Endothelial cell (in vitro differentiated cells): ENCODE measurements at regions not wholly inside any gene's neighbourhood (a gene's known extent, or its start where the extent isn't known, plus 50 kb on each side); places are given as distances from the start of the nearest gene placed in this dataset.

Source experiments
- DNase-seq: peaks from one replicate; pipeline ENCODE4 v3.0.0; 2021; ENCODE audit warnings: low spot score
- H3K27ac Mint-ChIP-seq: one replicate; pipeline ENCODE4 v1.8.0; 2021; ENCODE audit warnings: mixed read lengths, inconsistent platforms; ENCODE audit not compliant: unreplicated experiment
- H3K27me3 Mint-ChIP-seq: one replicate; pipeline ENCODE4 v1.8.0; 2021; ENCODE audit warnings: mild to moderate bottlenecking, moderate library complexity, mixed read lengths, inconsistent platforms; ENCODE audit not compliant: unreplicated experiment
- H3K36me3 Mint-ChIP-seq: one replicate; pipeline ENCODE4 v1.8.0; 2021; ENCODE audit warnings: mild to moderate bottlenecking, low read depth, mixed read lengths, inconsistent platforms; ENCODE audit not compliant: unreplicated experiment
- H3K4me1 Mint-ChIP-seq: one replicate; pipeline ENCODE4 v1.8.0; 2021; ENCODE audit warnings: mild to moderate bottlenecking, mixed read lengths, inconsistent platforms; ENCODE audit not compliant: unreplicated experiment
- H3K4me3 Mint-ChIP-seq: one replicate; pipeline ENCODE4 v1.8.0; 2021; ENCODE audit warnings: mild to moderate bottlenecking, mixed read lengths, inconsistent platforms; ENCODE audit not compliant: unreplicated experiment
- H3K9me3 Mint-ChIP-seq: one replicate; pipeline ENCODE4 v1.8.0; 2021; ENCODE audit warnings: mixed read lengths, inconsistent platforms; ENCODE audit not compliant: unreplicated experiment
- TF ChIP-seq, protein P1 (sequence below): fragments of 200-600 bp; sonication (generic); IDR thresholded peaks from one replicate; pipeline ENCODE4 v1.5.0; 2021; ENCODE audit warnings: antibody characterized with exemption; ENCODE audit not compliant: unreplicated experiment

- H3K4me3 Mint-ChIP-seq = no peak overlapping the region
Measured at GRCh38 chr6:159455700-159456274, 237.3 kb downstream of the SOD2 start.

GRCh38 chr6:159450815-159451465, 242.1 kb downstream of the SOD2 start:
- TF ChIP-seq, protein P1, sequence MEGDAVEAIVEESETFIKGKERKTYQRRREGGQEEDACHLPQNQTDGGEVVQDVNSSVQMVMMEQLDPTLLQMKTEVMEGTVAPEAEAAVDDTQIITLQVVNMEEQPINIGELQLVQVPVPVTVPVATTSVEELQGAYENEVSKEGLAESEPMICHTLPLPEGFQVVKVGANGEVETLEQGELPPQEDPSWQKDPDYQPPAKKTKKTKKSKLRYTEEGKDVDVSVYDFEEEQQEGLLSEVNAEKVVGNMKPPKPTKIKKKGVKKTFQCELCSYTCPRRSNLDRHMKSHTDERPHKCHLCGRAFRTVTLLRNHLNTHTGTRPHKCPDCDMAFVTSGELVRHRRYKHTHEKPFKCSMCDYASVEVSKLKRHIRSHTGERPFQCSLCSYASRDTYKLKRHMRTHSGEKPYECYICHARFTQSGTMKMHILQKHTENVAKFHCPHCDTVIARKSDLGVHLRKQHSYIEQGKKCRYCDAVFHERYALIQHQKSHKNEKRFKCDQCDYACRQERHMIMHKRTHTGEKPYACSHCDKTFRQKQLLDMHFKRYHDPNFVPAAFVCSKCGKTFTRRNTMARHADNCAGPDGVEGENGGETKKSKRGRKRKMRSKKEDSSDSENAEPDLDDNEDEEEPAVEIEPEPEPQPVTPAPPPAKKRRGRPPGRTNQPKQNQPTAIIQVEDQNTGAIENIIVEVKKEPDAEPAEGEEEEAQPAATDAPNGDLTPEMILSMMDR = no peak
- no peaks in the 10 kb centered on the region for H3K4me1 Mint-ChIP-seq
- no peaks in the 10 kb centered on the region for H3K36me3 Mint-ChIP-seq
- no peak for DNase-seq
- H3K27ac Mint-ChIP-seq = no peak overlapping the region
- peaks cover 9% of the 10 kb centered on the region for H3K27me3 Mint-ChIP-seq
- no peaks in the 10 kb centered on the region for H3K9me3 Mint-ChIP-seq
- no peak overlapping the region for H3K4me3 Mint-ChIP-seq

More at GRCh38 chr6:159455700-159456274, 237.3 kb downstream of the SOD2 start:
- Mint-ChIP-seq H3K27ac (no peak overlapping the region), H3K36me3 (no peaks in the 10 kb centered on the region), H3K9me3 (no peaks in the 10 kb centered on the region), H3K4me1 (no peaks in the 10 kb centered on the region), H3K27me3 (peaks cover 4% of the 10 kb centered on the region)
- no peak for DNase-seq
- TF ChIP-seq, protein P1 = no peak

DNA sequence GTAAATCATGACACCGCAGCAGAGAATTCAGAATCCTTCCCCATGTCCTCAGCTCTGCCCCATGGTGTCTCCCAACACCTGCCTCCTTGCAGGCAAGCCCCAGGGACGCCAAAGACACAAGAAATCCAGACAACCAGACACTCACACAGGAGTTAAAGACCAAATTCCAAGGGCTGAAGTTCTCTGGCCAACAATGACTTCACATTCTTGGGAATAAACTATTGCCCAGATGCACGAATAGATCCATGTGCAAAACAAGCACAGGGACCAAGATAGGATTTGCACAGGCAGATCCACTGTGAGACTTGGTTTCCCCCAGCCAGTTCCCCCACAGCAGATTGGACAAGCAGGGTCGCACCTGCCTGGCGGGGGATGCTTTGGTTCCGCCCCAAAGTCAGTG, 246.7 kb downstream of the SOD2 start:
- Mint-ChIP-seq H3K36me3 (no peaks in the 10 kb centered on the region), H3K27ac (no peak overlapping the region), H3K4me3 (no peak overlapping the region), H3K4me1 (peaks cover 3% of the 10 kb centered on the region), H3K27me3 (peaks cover 9% of the 10 kb centered on the region), H3K9me3 (no peaks in the 10 kb centered on the region)
- TF ChIP-seq, protein P1 = no peak
- no peak for DNase-seq

DNA sequence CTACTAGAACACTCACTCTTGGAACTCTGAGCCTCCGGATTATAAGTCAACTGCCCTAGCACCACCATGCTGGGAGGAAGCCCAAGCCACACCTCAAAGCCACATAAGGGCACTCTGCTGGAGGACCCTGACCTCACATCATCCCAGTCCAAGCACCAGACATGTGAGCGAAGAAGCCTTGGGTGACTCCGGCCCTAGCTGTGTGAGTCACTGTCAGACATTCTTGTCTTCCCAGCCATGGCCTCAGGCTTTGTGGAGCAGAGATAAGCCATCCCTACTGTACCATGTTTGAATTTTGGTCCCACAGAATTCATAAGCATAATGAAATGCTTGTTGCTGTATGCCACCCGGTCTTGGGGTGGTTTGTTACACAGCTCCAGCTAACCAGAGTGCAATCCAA, 247.7 kb downstream of the SOD2 start:
- peaks cover 9% of the 10 kb centered on the region for H3K27me3 Mint-ChIP-seq
- H3K27ac Mint-ChIP-seq = no peak overlapping the region
- no peaks in the 10 kb centered on the region for H3K36me3 Mint-ChIP-seq
- no peak for DNase-seq
- TF ChIP-seq, protein P1 = no peak
- no peak overlapping the region for H3K4me3 Mint-ChIP-seq
- no peaks in the 10 kb centered on the region for H3K9me3 Mint-ChIP-seq
- H3K4me1 Mint-ChIP-seq = peaks cover 3% of the 10 kb centered on the region

DNA sequence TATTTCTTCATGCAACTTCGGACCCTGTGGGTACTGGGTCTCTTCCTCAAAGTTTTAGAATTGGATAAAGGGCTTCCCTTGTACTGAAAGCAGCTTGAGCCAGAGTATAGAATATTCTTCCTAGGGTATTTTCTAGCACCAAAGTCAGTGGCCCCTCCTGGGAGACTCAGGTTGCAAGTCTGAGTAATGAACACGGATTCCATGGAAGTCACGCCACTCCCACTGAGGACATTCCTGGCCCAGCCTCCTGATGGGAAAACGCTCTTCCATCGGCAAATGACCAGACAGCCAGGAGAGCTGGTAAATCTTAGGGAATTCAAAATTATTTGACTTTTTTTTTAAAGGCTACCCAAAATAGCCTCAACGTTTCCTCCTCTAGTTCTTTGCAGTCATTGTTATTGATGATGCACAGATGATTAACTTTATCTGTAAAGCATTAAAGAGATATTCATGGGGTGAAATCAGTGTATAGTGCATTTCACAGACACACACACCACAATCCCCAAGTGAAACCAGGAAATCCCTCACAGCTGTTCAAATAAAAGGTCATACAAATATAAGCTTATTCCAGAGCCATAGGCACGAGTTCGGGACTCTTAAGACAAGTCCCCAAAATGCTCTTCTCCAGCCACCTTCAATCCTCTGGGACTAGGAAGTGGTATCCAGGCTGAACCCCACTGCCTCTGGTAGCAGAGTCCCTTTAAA, 248.8 kb downstream of the SOD2 start:
- no peak overlapping the region for H3K27ac Mint-ChIP-seq
- no peak overlapping the region for H3K4me3 Mint-ChIP-seq
- DNase-seq = no peak
- no peaks in the 10 kb centered on the region for H3K9me3 Mint-ChIP-seq
- peaks cover 9% of the 10 kb centered on the region for H3K27me3 Mint-ChIP-seq
- no peaks in the 10 kb centered on the region for H3K36me3 Mint-ChIP-seq
- peaks cover 3% of the 10 kb centered on the region for H3K4me1 Mint-ChIP-seq
- TF ChIP-seq, protein P1 = no peak
